AG09309 (cell line): ENCODE measurements at regions not wholly inside any gene's neighbourhood (a gene's known extent, or its start where the extent isn't known, plus 50 kb on each side); places are given as distances from the start of the nearest gene placed in this dataset.
"Not testable (repeated sequence)": the region's sequence is repeated elsewhere in the genome, so short reads cannot be mapped to it uniquely, and the experiment has no call there.

Experiments
- DNase-seq: peaks from one replicate; pipeline ENCODE4 v3.0.0-alpha.2; 2010; ENCODE audit warnings: low read depth
- H3K4me3 ChIP-seq: 2 replicates; pipeline ENCODE4 v1.5.1; 2011; ENCODE audit warnings: mild to moderate bottlenecking, low read depth, low read length, moderate library complexity; ENCODE audit not compliant: control insufficient read depth
- TF ChIP-seq, protein P1 (sequence below): IDR thresholded peaks from 2 replicates; pipeline ENCODE4 v1.5.1; 2011; ENCODE audit warnings: mild to moderate bottlenecking, low read depth, low read length, inconsistent platforms; ENCODE audit not compliant: insufficient read depth, control insufficient read depth; ENCODE audit errors: missing control alignments

DNA sequence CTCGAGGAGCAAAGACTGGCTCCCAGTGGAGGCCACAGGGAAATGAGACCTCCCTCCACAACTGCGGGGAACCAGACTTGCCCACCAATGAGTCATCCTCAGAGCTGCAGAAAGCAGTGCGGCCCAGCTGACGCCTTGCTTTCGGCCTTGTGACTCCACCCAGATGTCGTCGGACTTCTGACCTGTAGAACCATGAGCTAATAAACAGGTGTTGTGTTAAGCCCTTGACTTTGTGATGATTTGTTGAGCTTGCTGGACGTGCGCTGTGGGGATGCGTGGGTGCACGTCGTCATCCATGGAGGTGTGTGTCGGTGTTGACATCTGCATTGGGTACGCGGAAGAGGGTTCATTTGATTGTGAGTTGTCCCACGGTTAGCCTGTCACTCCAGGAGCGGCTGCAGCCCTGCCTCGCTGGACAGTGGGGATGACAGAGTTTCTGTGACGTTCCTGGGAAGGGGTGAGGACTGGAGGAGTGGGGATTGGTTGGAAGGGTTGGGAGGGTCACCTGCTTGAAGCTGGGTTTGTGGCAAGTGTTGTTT lies 154.1 kb downstream of the SH3BP4 start:
- TF ChIP-seq, protein P1, sequence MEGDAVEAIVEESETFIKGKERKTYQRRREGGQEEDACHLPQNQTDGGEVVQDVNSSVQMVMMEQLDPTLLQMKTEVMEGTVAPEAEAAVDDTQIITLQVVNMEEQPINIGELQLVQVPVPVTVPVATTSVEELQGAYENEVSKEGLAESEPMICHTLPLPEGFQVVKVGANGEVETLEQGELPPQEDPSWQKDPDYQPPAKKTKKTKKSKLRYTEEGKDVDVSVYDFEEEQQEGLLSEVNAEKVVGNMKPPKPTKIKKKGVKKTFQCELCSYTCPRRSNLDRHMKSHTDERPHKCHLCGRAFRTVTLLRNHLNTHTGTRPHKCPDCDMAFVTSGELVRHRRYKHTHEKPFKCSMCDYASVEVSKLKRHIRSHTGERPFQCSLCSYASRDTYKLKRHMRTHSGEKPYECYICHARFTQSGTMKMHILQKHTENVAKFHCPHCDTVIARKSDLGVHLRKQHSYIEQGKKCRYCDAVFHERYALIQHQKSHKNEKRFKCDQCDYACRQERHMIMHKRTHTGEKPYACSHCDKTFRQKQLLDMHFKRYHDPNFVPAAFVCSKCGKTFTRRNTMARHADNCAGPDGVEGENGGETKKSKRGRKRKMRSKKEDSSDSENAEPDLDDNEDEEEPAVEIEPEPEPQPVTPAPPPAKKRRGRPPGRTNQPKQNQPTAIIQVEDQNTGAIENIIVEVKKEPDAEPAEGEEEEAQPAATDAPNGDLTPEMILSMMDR, result no peak
- no peak for DNase-seq
- H3K4me3 ChIP-seq, result no peak overlapping the region

DNA sequence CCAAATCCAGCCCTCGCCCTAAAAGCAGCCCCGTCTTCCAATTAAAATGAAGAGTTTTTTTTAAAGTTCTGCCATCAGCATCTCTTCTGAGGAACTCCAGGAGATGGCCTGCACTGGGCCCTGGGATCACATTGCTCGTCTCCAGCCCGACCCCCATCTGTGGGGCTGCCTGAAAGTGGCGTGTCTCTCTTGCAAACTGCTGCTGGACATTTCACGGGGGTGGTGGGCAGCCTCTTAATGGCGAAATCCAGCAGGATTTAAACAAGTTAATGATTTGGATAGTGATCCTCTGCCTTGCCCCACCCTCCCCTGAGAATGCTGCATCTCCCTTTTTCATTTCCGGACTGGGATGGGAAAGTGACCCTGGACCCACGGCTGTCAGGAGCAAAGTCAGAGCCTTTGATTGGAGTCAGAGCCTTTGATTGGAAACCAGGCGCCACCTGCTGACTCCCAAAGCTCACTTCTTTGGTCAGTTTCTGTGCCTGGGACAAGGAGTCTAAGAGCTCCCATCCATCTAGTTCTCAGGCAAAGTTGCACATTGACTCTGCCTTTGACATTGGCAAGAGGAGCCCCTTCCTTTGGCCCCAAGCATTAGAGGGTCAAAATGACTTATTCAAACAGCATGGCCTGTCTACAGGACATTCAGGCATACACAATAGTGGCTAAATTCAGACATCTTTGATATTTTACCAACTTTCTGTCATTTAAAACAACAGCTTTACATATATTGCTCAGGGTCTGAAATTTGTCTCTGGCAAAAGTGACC lies 155.2 kb downstream of the SH3BP4 start:
- H3K4me3 ChIP-seq, result no peak overlapping the region
- peak; percentile 40 for DNase-seq
- TF ChIP-seq, protein P1, result peak; percentile 89

DNA sequence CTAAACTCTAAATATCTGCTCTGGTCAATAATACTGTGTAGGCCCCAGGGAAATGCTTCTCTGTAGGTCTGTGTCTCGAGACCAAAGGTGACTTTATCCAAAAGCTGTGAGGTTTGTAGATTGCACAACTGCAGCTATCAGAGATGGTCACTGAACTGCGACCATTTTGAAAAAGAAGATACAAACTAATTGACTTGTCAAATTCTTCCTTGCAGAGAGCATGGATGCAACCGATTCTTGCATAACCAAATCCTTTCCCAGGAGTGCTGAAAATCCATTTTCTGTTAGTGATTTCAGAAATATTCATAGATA lies 155.8 kb downstream of the SH3BP4 start:
- TF ChIP-seq, protein P1, result no peak
- DNase-seq, result no peak
- no peak overlapping the region for H3K4me3 ChIP-seq

DNA sequence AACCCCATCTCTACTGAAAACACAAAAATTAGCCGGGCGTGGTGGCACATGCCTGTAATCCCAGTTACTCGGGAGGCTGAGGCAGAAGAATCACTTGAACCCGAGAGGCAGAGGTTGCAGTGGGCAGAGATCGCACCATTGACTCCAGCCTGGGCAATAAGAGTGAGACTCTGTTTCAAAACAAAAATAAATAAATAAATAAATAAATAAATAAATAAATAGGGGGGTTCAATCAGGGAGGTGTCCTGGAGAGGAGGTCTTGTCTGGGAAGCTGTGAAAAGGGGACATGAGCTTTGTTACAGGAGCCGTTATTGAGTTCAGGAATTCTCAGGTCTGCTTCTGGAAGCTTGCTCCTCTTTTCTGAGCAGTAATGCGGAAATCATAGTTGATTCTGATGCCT lies 157.7 kb downstream of the SH3BP4 start:
- not testable (repeated sequence) for H3K4me3 ChIP-seq

DNA sequence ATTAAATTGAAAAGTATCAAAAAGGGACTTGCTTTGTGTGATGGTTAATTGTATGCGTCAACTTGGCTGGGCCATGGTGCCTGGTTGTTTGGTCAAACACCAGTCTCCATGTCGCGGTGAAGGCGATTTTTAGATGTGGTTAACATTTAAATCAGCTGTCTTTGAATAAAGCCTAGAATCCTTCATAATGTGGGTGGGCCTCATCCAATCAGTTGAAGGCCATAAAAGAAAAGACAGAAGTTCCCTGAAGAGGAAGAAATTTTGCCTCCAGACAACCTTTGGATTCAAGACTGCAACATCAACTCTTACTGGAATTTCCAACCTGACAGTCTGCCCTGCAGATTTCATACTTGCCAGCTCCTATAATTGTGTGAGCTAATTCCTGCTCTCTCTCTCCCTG lies 160.5 kb downstream of the SH3BP4 start:
- TF ChIP-seq, protein P1, result no peak
- no peak overlapping the region for H3K4me3 ChIP-seq
- no peak for DNase-seq

More for the DNA sequence above, 157.7 kb downstream of the SH3BP4 start:
- DNase-seq, result not testable (repeated sequence)

DNA sequence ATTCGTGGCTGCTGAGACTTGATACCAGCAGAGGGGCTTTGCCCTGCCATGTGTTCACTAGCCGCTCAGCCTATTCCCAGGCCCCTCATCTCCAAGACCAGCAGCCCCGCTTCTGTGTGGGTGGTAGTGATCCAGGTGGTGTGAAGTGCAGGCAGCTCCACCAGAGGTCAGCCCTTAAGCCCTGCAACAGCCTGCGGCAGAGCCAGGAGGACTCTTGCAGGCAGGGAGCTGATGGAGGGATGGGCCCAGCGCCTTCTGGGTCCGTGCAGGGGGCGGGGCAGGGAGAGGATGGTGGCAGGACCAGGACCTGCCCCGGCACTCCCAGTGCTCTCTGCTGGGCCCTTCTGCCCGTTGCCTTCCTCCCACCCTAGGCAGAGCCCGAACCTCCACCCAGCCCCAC lies 162.0 kb downstream of the SH3BP4 start:
- DNase-seq, result no peak
- H3K4me3 ChIP-seq, result no peak overlapping the region
- TF ChIP-seq, protein P1, result no peak

DNA sequence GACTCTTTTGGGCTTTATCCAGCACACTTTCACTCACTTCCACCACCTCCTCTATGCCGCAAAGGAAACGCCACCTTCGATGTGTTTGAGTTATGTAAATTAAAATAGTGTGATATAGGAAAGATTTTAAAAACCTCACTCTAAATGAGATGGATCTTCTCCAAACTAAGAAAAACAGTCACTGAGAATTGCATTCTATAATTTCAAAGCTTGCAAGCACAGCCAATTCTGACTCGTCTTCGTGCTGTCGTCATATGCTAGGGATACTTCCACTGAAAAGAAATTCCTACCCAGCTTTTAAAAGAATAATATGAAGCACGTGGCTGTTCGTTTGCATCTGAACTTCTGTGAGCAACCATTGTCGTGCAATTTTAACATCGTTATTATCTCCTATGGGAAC lies 162.5 kb downstream of the SH3BP4 start:
- TF ChIP-seq, protein P1, result no peak
- no peak for DNase-seq
- H3K4me3 ChIP-seq, result no peak overlapping the region
